HAP-1 (cell line): ENCODE measurements at regions not wholly inside any gene's neighbourhood (a gene's known extent, or its start where the extent isn't known, plus 50 kb on each side); places are given as distances from the start of the nearest gene placed in this dataset.

Experiments
- DNase-seq, 2 experiments: peaks; one replicate each; pipeline ENCODE4 v3.0.0-alpha.2; 2016 to 2020; ENCODE audit warnings: low spot score in 2 of 2
- H3K27me3 ChIP-seq: fragments of 250-450 bp; sonication (Bioruptor Pico); 2 replicates; pipeline ENCODE4 v1.5.1; 2020; ENCODE audit warnings: low read depth, mild to moderate bottlenecking, moderate library complexity
- H3K36me3 ChIP-seq: fragments of 250-450 bp; sonication (Bioruptor Pico); replicated peaks from 2 replicates; pipeline ENCODE4 v1.5.1; 2020; ENCODE audit warnings: mild to moderate bottlenecking
- H3K4me1 ChIP-seq: fragments of 250-450 bp; sonication (Bioruptor Pico); 2 replicates; pipeline ENCODE4 v1.5.1; 2020; ENCODE audit warnings: mild to moderate bottlenecking
- H3K4me3 ChIP-seq: fragments of 250-450 bp; sonication (Bioruptor Pico); 2 replicates; pipeline ENCODE4 v1.5.1; 2020; ENCODE audit warnings: mild to moderate bottlenecking, moderate library complexity
- H3K9me3 ChIP-seq: fragments of 250-450 bp; sonication (Bioruptor Pico); 2 replicates; pipeline ENCODE4 v1.5.1; 2020; ENCODE audit warnings: mild to moderate bottlenecking, moderate library complexity
- in situ Hi-C: fragments of 300-500 bp; cut with MboI; formaldehyde crosslinking; loops from 3 replicates; pipeline ENCODE4 v1.14.3; 2020; ENCODE audit warnings: low sequenced_read_pairs, inconsistent platforms, mixed read lengths

DNA sequence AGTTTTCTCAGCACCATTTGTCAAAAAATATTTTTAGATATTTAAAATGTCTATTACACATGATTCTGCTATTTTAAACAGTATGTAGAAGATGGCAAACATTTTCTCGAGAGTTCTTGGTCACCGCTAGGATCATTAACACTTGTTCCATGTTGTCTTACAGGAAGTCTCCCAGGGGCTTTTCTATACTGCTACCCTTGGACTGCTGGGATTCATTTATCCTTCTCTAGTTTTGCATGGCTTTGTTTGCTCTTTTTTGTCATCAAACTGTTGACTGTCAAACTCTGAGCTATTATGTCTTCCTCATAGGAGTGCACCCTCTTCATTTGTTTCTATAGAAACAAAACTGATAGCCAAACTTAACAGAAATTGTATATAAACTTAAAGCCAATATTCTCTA lies 184.9 kb downstream of the CDCA7 start:
- H3K4me3 ChIP-seq = no peak overlapping the region
- no peaks in the 10 kb centered on the region for H3K9me3 ChIP-seq
- in situ Hi-C loops = no loop called here
- H3K4me1 ChIP-seq = no peaks in the 10 kb centered on the region
- DNase-seq = no peak
- H3K27me3 ChIP-seq = no peaks in the 10 kb centered on the region
- no peaks in the 10 kb centered on the region for H3K36me3 ChIP-seq

DNA sequence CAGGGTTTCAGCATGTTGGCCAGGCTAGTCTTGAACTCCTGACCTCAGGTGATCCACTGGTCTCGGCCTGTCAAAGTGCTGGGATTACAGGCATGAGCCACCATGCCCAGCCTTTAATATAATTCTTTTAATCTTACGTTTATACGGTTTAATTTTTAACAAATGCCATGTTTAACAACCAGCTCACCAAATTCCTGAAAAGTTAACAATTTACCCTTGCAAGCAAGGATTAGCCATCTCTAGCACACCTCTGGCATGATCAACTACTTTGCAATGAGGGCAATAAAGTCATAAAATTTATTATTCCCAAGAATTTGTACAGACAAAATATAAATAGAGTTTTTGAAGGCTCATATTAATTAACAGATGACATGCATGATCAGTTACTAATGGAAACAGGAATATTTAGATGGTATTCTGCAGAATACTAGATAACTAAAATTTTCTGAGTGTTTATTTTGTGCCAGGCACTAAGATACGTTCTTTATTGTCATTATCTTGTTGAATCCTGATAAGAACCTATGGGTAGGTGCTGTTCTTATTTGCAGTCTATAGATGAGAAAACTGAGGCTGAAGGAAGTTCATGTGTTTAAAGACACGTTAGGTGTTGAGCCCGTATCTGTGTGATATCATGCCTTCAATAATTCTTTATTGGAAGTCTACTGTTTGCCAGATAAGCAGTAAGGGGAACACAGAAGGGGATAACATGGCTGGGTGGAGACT lies 190.1 kb downstream of the CDCA7 start:
- Histone ChIP-seq H3K4me1 (no peaks in the 10 kb centered on the region), H3K36me3 (no peaks in the 10 kb centered on the region), H3K9me3 (no peaks in the 10 kb centered on the region), H3K4me3 (no peak overlapping the region), H3K27me3 (no peaks in the 10 kb centered on the region)
- no peak for DNase-seq
- in situ Hi-C loops = no loop called here

DNA sequence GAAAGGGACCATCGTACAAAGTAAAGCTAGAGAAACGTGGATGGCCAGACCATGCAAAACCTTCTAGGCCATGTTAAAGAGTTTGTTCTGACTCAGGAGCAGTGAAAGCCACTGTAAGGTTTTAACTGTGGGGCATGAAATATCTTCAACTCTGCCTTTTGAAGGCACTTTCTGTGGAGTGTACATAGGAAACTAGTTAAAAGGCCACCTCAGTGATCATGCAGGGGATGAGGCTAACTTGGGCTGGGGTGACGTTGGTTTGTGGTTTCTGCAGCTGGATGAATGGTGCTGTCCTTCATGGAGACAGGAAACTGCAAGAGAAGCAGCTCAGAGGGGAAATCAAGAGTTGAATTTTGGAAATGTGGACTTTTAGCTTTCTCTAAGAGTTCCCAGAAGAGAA lies 190.7 kb downstream of the CDCA7 start:
- Histone ChIP-seq H3K4me1 (no peaks in the 10 kb centered on the region), H3K9me3 (no peaks in the 10 kb centered on the region; the same call in 1 of the 2 replicates), H3K36me3 (no peaks in the 10 kb centered on the region), H3K27me3 (no peaks in the 10 kb centered on the region), H3K4me3 (no peak overlapping the region)
- DNase-seq = no peak
- in situ Hi-C loops = no loop called here

- Histone ChIP-seq H3K9me3 (no peaks in the 10 kb centered on the region; the same call in 1 of the 2 replicates), H3K4me3 (no peak overlapping the region), H3K36me3 (no peaks in the 10 kb centered on the region), H3K4me1 (no peaks in the 10 kb centered on the region), H3K27me3 (no peaks in the 10 kb centered on the region)
- no peak for DNase-seq
- in situ Hi-C loops = no loop called here
Measured at GRCh38 chr2:173547499-173547898, 192.8 kb downstream of the CDCA7 start.

DNA sequence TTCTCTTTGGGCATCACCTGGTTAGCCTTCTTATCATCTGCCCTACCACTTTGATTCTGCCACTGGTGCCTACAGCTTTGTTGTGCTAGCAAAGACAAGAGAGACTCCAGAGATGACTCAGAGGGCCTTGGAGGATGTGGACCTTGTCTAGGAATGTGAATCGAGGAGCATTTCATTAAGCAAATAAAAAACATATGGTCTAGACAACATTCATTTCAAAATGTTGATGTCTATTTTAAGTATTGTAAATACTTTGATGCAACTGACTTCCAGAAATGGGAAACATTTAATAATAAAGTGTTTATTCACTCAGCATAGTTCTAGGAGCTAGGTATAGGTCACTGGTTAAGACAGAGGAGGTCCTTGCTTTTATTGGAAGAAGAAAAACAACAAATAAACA lies 195.5 kb downstream of the CDCA7 start:
- Histone ChIP-seq H3K4me1 (no peaks in the 10 kb centered on the region; the same call in none of the 2 replicates), H3K9me3 (no peaks in the 10 kb centered on the region; the same call in 1 of the 2 replicates), H3K36me3 (no peaks in the 10 kb centered on the region), H3K27me3 (no peaks in the 10 kb centered on the region), H3K4me3 (no peak overlapping the region)
- no peak for DNase-seq
- in situ Hi-C loops = no loop called here

GRCh38 chr2:173552531-173552930 lies 197.9 kb downstream of the CDCA7 start:
- Histone ChIP-seq H3K36me3 (no peaks in the 10 kb centered on the region), H3K4me3 (no peak overlapping the region), H3K27me3 (no peaks in the 10 kb centered on the region), H3K4me1 (peaks cover 18% of the 10 kb centered on the region), H3K9me3 (no peaks in the 10 kb centered on the region; the same call in 1 of the 2 replicates)
- in situ Hi-C loops = no loop called here
- DNase-seq = no peak

GRCh38 chr2:173553593-173553992 lies 198.9 kb downstream of the CDCA7 start:
- in situ Hi-C loops = no loop called here
- Histone ChIP-seq H3K27me3 (no peaks in the 10 kb centered on the region), H3K36me3 (no peaks in the 10 kb centered on the region), H3K4me3 (no peak overlapping the region), H3K9me3 (no peaks in the 10 kb centered on the region; the same call in 1 of the 2 replicates), H3K4me1 (peaks cover 18% of the 10 kb centered on the region)
- no peak for DNase-seq

GRCh38 chr2:173555833-173556232 lies 201.2 kb downstream of the CDCA7 start:
- peak; percentile 71 to 91 for DNase-seq
- no peaks in the 10 kb centered on the region for H3K27me3 ChIP-seq
- no peak overlapping the region for H3K4me3 ChIP-seq
- peaks cover 18% of the 10 kb centered on the region for H3K4me1 ChIP-seq
- in situ Hi-C loops = no loop called here
- no peaks in the 10 kb centered on the region for H3K36me3 ChIP-seq
- no peaks in the 10 kb centered on the region for H3K9me3 ChIP-seq

DNA sequence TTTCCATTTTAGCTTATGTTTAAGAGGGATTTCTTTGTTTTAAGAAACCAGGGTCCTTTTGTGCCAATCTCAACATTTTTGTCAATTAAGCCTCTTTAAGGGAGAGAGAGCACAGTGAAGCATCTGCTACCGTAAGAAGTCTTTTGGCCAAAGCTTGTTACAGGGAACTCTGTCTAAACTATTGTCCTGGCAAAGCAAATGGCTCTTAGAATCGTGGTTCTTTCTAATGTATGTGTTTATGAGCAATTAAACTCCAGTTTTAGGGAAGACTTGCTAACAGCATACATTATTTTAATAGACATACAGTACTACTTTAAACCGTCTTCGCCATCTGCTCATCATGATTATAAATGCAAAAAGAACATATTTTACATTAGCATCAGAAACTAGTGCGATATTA lies 202.1 kb downstream of the CDCA7 start:
- in situ Hi-C loops = no loop called here
- H3K4me3 ChIP-seq = no peak overlapping the region
- no peaks in the 10 kb centered on the region for H3K36me3 ChIP-seq
- peaks cover 18% of the 10 kb centered on the region for H3K4me1 ChIP-seq
- no peaks in the 10 kb centered on the region for H3K27me3 ChIP-seq
- no peaks in the 10 kb centered on the region for H3K9me3 ChIP-seq
- no peak for DNase-seq

DNA sequence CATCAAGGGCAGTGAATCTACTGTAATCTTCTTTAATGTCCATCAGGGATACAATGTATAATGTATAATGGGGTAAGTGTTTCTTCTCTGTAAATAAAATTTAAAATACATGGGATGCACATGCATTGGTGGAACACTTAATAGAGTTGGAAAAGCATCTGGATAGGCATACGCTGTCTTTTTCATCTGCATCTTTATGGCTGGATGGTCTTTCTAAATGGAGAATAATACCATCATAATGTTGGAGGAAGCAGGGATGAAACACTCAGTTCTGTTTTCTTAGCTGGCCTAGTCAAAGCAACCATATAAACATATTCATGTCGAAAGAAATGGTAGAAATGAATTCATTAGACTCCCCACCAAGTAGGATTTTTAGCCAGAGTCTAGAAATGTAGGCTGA lies 202.8 kb downstream of the CDCA7 start:
- in situ Hi-C loops = no loop called here

DNA sequence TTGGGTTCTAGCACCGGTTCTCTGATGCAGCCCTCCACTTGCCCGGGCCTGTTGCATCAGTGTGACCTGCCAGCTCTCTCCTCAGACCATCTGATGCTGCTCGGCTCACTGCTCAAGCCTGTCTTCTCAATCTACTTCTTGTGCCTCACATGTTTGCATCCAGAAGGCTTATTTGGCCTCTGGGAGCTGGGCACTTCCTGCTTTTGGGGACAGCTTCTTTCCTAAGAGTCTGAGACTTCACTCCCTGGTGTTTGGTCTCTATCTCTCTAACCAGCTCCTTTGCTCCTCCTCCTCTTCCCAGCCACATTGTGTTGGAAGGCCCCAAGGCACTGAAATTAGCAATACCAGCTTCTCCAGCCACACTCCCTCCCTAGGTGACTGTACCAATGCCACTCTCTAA lies 212.8 kb downstream of the CDCA7 start:
- Histone ChIP-seq H3K4me3 (no peak overlapping the region), H3K36me3 (no peaks in the 10 kb centered on the region), H3K9me3 (no peaks in the 10 kb centered on the region), H3K27me3 (no peaks in the 10 kb centered on the region), H3K4me1 (peaks cover 28% of the 10 kb centered on the region)
- DNase-seq = no peak
- in situ Hi-C loops = no loop called here

More for the DNA sequence above, 202.8 kb downstream of the CDCA7 start:
- Histone ChIP-seq H3K9me3 (no peaks in the 10 kb centered on the region), H3K36me3 (no peaks in the 10 kb centered on the region), H3K4me1 (peaks cover 18% of the 10 kb centered on the region), H3K27me3 (no peaks in the 10 kb centered on the region), H3K4me3 (no peak overlapping the region)
- DNase-seq = no peak

DNA sequence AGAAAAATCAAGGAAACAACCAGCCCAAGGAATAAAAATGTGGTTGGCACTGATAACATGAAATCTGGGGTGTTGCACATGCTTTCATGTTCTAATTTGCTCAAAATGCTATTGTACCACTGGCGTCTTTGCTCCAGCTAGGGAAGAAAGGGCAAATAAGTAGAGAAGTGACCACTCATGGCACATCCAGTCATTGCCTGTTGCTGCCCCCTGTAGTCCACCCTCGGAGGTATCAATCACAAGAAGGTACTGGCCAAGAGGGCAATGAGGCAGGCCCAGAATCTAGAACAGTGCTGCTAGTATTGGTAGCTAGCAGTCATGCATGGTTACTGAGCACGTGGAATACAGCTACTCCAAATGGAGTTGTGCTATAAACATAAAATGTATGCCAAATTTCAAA lies 213.4 kb downstream of the CDCA7 start:
- peak in 1 of 2 experiments; percentile 81 for DNase-seq
- H3K36me3 ChIP-seq = no peaks in the 10 kb centered on the region

DNA sequence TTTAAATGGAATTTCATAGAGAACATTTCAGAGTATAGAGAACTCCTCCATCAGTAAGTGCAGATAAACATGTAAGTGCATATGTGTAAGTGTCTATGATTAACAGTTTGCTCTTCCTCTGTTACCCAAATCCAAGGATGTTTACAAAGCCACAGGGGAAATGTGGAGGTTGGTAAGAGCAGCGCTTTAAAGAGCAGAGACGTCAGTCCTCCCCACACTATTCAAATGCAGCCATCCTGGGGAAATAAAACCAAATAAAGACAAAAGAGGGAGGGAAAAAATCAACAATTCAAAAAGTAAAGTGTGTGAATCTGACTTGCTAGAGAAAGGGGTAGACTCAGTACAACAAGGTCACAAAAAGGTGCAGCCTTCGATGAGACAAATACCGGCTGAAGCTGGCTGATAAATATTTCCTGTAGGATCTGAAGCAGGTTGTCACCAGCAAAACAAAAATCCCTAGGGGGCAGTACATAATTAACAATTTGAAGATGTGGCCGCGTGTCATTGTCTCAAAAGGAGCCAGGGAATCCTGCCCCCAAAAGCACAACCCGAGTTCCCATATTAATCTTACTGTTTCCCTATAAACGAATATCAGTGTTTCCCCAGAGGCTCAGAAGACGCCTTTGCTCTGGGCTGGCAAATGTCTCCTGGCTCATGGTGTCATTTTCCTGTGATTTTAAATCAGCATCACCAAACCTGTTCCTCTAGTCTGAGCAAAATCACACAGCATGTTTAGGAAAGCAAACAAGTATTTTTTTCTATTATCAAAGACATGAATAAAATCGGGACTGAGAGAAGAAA lies 216.5 kb downstream of the CDCA7 start:
- peak; percentile 71 to 79 for DNase-seq
- H3K4me1 ChIP-seq = peaks cover 30% of the 10 kb centered on the region

More for the DNA sequence above, 213.4 kb downstream of the CDCA7 start:
- H3K27me3 ChIP-seq = no peaks in the 10 kb centered on the region
- H3K4me1 ChIP-seq = peaks cover 30% of the 10 kb centered on the region
- H3K9me3 ChIP-seq = no peaks in the 10 kb centered on the region
- in situ Hi-C loops = no loop called here
- H3K4me3 ChIP-seq = no peak overlapping the region

More for the DNA sequence above, 216.5 kb downstream of the CDCA7 start:
- Histone ChIP-seq H3K27me3 (no peaks in the 10 kb centered on the region), H3K4me3 (no peak overlapping the region), H3K9me3 (no peaks in the 10 kb centered on the region), H3K36me3 (no peaks in the 10 kb centered on the region)
- in situ Hi-C loops = no loop called here
